Omental fat pad (tissue), 3 donors: ENCODE measurements at regions not wholly inside any gene's neighbourhood (a gene's known extent, or its start where the extent isn't known, plus 50 kb on each side); places are given as distances from the start of the nearest gene placed in this dataset.
"Not testable (repeated sequence)": the region's sequence is repeated elsewhere in the genome, so short reads cannot be mapped to it uniquely, and the experiment has no call there.

ENCODE experiments used
- ATAC-seq: fragments of 150-250 bp; one replicate; pipeline ENCODE4 v1.9.1; 2016; ENCODE audit warnings: mild to moderate bottlenecking, moderate library complexity; ENCODE audit not compliant: low FRiP score
- DNase-seq: peaks from one replicate; pipeline ENCODE4 v3.0.0-alpha.2; 2019; ENCODE audit warnings: low spot score
- TF ChIP-seq, protein P1 (sequence below), 3 donors: fragments of 450-650 bp; IDR thresholded peaks; one replicate each; pipeline ENCODE4 v1.5.1; 2016 to 2017; ENCODE audit warnings: antibody characterized with exemption in 3 of 3, mild to moderate bottlenecking in 3 of 3, moderate library complexity in 2 of 3

DNA sequence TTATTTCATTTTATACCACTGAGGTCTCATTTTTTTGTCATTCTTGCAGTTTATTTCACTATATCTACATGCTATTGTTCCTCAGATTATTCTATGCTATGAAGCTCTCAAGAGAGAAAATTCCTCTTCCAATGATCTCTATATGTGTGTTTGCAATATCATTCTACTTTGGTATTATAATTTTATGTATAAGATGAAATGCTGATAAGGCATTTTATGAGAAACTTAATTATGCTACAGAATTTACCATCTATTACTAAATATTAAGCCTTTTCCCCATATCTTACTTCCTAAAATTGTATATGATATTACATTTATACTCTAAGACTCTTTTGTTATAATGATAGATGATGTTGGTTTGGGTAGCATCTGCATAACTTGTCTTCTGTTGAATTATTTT, 765.5 kb downstream of the KCNJ2 start:
- DNase-seq, result no peak
- TF ChIP-seq, protein P1, sequence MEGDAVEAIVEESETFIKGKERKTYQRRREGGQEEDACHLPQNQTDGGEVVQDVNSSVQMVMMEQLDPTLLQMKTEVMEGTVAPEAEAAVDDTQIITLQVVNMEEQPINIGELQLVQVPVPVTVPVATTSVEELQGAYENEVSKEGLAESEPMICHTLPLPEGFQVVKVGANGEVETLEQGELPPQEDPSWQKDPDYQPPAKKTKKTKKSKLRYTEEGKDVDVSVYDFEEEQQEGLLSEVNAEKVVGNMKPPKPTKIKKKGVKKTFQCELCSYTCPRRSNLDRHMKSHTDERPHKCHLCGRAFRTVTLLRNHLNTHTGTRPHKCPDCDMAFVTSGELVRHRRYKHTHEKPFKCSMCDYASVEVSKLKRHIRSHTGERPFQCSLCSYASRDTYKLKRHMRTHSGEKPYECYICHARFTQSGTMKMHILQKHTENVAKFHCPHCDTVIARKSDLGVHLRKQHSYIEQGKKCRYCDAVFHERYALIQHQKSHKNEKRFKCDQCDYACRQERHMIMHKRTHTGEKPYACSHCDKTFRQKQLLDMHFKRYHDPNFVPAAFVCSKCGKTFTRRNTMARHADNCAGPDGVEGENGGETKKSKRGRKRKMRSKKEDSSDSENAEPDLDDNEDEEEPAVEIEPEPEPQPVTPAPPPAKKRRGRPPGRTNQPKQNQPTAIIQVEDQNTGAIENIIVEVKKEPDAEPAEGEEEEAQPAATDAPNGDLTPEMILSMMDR (IDR thresholded peaks at IDR 0.05), result no peak
- ATAC-seq, result no peak

DNA sequence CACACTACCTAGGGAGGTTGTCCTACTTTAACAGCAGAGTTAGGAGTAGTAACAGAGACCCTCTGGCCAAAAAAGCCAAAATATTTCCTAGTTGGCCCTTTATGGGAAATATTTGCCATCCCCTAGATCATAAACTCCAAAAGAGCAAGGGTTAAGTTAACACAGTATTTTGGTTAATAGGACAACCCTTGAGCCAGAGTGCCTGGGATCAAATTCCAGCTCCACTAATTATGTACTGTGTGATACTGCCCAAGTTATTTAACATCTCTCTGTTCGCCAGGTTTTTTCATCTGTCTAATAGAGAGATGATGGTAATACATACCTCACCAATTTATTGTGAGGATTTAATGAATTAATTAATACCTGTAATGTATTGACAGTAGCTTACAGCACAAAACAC, 767.4 kb downstream of the KCNJ2 start:
- TF ChIP-seq, protein P1 (IDR thresholded peaks at IDR 0.05), result no peak
- ATAC-seq (no peak), DNase-seq (no peak)

GRCh38 chr17:70938336-70938735, 769.0 kb downstream of the KCNJ2 start:
- DNase-seq (no peak), ATAC-seq (no peak)
- TF ChIP-seq, protein P1 (IDR thresholded peaks at IDR 0.05), result no peak

GRCh38 chr17:70945386-70945785, 776.1 kb downstream of the KCNJ2 start:
- no peak for DNase-seq
- no peak for ATAC-seq
- TF ChIP-seq, protein P1 (IDR thresholded peaks at IDR 0.05), result no peak

GRCh38 chr17:70947215-70947614, 777.9 kb downstream of the KCNJ2 start:
- TF ChIP-seq, protein P1 (IDR thresholded peaks at IDR 0.05), result no peak
- ATAC-seq (no peak), DNase-seq (no peak)

GRCh38 chr17:70947636-70948565, 778.6 kb downstream of the KCNJ2 start:
- ATAC-seq (no peak), DNase-seq (no peak)
- TF ChIP-seq, protein P1 (IDR thresholded peaks at IDR 0.05), result no peak

DNA sequence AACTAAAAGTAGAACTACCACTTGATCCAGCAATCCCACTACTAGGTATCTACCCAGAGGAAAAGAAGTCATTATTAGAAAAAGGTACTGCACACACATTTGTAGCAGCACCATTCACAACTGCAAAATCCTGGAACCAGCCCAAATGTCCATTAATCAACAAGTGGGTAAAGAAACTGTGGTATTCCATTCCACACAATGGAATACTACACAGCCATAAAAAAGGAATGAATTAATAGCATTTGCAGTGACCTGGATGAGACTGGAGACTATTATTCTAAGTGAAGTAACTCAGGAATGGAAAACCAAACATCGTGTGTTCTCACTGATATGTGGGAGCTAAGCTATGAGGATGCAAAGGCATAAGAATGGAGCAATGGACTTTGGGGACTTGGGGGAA, 783.8 kb downstream of the KCNJ2 start:
- not testable (repeated sequence) for ATAC-seq, DNase-seq
